GM23338 (cell line): ENCODE measurements at regions not wholly inside any gene's neighbourhood (a gene's known extent, or its start where the extent isn't known, plus 50 kb on each side); places are given as distances from the start of the nearest gene placed in this dataset.

Experiments
- CREB1 ChIP-seq: fragments of 250-450 bp; sonication (Bioruptor Pico); IDR thresholded peaks from 2 replicates; pipeline ENCODE4 v1.5.0; 2020; ENCODE audit warnings: low read depth, mild to moderate bottlenecking, moderate library complexity
- CTCF ChIP-seq, 2 experiments: fragments of 200-600 bp in 1 of 2; sonication (generic) in 1 of 2; conservative IDR thresholded peaks; 2 replicates each; pipeline versions ENCODE4 v1.5.1 to v1.6.1; 2016 to 2017; ENCODE audit warnings: antibody characterized with exemption in 2 of 2, low read depth in 2 of 2, mild to moderate bottlenecking in 2 of 2, moderate library complexity in 1 of 2
- ETS1 ChIP-seq: IDR thresholded peaks from 2 replicates; pipeline ENCODE4 v1.6.1; 2016; ENCODE audit warnings: antibody characterized with exemption
- EZH2 ChIP-seq: fragments of 200-600 bp; sonication (generic); IDR thresholded peaks from one replicate; pipeline ENCODE4 v1.8.0; 2017; ENCODE audit warnings: antibody characterized with exemption, mild to moderate bottlenecking, low read depth; ENCODE audit not compliant: unreplicated experiment
- EZH2phosphoT487 ChIP-seq: fragments of 200-600 bp; sonication (generic); IDR thresholded peaks from one replicate; pipeline ENCODE4 v1.8.1; 2018; ENCODE audit warnings: antibody characterized with exemption; ENCODE audit not compliant: unreplicated experiment
- JUNB ChIP-seq: IDR thresholded peaks from one replicate; pipeline ENCODE4 v1.6.1; 2016; ENCODE audit warnings: antibody characterized with exemption; ENCODE audit not compliant: unreplicated experiment
- NANOG ChIP-seq: IDR thresholded peaks from 2 replicates; pipeline ENCODE4 v1.6.1; 2016; ENCODE audit warnings: antibody characterized with exemption, borderline replicate concordance
- POLR2AphosphoS5 ChIP-seq: IDR thresholded peaks from 2 replicates; pipeline ENCODE4 v1.6.1; 2016; ENCODE audit warnings: antibody characterized with exemption, low read depth
- REST ChIP-seq: IDR thresholded peaks from one replicate; pipeline ENCODE4 v1.6.1; 2018; ENCODE audit warnings: antibody characterized with exemption; ENCODE audit not compliant: unreplicated experiment
- STAT1 ChIP-seq: IDR thresholded peaks from one replicate; pipeline ENCODE4 v1.6.1; 2016; ENCODE audit warnings: antibody characterized with exemption; ENCODE audit not compliant: unreplicated experiment
- ZNF331 ChIP-seq: fragments of 250-450 bp; sonication (Bioruptor Pico); IDR thresholded peaks from 2 replicates; pipeline ENCODE4 v1.5.0; 2020; ENCODE audit warnings: low read depth, mild to moderate bottlenecking, moderate library complexity

GRCh38 chr12:132410296-132410625, 79.7 kb upstream of the FBRSL1 start:
- no peak for TF ChIP-seq CTCF (conservative IDR thresholded peaks at IDR 0.05; ENCODE audit: low read depth in 2 of 2)
- no peak for TF ChIP-seq EZH2phosphoT487
- TF ChIP-seq POLR2AphosphoS5: no peak
- TF ChIP-seq REST: no peak
- no peak for TF ChIP-seq JUNB
- no peak for TF ChIP-seq EZH2
- no peak for TF ChIP-seq CREB1
- no peak for TF ChIP-seq ETS1
- no peak for TF ChIP-seq STAT1
- TF ChIP-seq ZNF331 (CRISPR knock-in tag): no peak
- no peak for TF ChIP-seq NANOG
